Heart right ventricle (tissue), 16 donors: ENCODE measurements at regions not wholly inside any gene's neighbourhood (a gene's known extent, or its start where the extent isn't known, plus 50 kb on each side); places are given as distances from the start of the nearest gene placed in this dataset.

ENCODE experiments used
- ATAC-seq, 8 donors: fragments of 200-7000 bp; cut with Tn5 transposase; one replicate each; pipeline ENCODE4 v1.9.1; 2020; ENCODE audit warnings: mild to moderate bottlenecking in 8 of 8, moderate library complexity in 8 of 8, moderate number of reproducible peaks in 1 of 8
- DNase-seq, 2 donors: peaks; one replicate each; pipeline ENCODE4 v3.0.0-alpha.2; 2020
- H3K27ac ChIP-seq, 10 donors: fragments of 200-600 bp; sonication (generic) in 2 of 10; one replicate each; pipeline versions ENCODE4 v1.5.0 to v1.8.0; 2020 to 2022; ENCODE audit warnings: mild to moderate bottlenecking in 3 of 10
- H3K27me3 ChIP-seq, 7 donors: fragments of 200-600 bp; one replicate each; pipeline ENCODE4 v1.8.0; 2021 to 2022; ENCODE audit warnings: mild to moderate bottlenecking in 2 of 7
- H3K36me3 ChIP-seq, 9 donors: fragments of 200-600 bp; sonication (generic) in 1 of 9; one replicate each; pipeline versions ENCODE4 v1.5.0 to v1.8.0; 2020 to 2022; ENCODE audit warnings: mild to moderate bottlenecking in 2 of 9
- H3K4me1 ChIP-seq, 9 donors: fragments of 200-600 bp; sonication (generic) in 1 of 9; one replicate each; pipeline versions ENCODE4 v1.5.0 to v1.8.0; 2020 to 2022; ENCODE audit warnings: mild to moderate bottlenecking in 4 of 9
- H3K4me3 ChIP-seq, 10 donors: fragments of 200-600 bp; sonication (generic) in 2 of 10; one replicate each; pipeline versions ENCODE4 v1.5.0 to v1.8.0; 2020 to 2022; ENCODE audit warnings: mild to moderate bottlenecking in 7 of 10, moderate library complexity in 2 of 10
- H3K9me3 ChIP-seq, 11 donors: fragments of 200-600 bp in 10 of 11; sonication (generic) in 2 of 11; one replicate each; pipeline versions ENCODE4 v1.5.0 to v1.8.0; 2013 to 2022; ENCODE audit warnings: mild to moderate bottlenecking in 2 of 11, control low read depth in 1 of 11, moderate library complexity in 1 of 11
- CTCF ChIP-seq, 9 donors: fragments of 200-600 bp; sonication (generic) in 2 of 9; IDR thresholded peaks; one replicate each; pipeline versions ENCODE4 v1.5.0 to v1.8.0; 2021 to 2022; ENCODE audit warnings: antibody characterized with exemption in 9 of 9, mild to moderate bottlenecking in 5 of 9, moderate library complexity in 1 of 9
- WGBS, 2 donors: extraction: QIAGEN DNeasy Blood & Tissue Kit; methylation state at CpG; one replicate each; pipeline ENCODE4 v1.1.7; 2013; ENCODE audit warnings: inconsistent platforms in 1 of 2; 5-methylcytosine and 5-hydroxymethylcytosine counted together
- intact Hi-C, 10 donors: fragments of 100-400 bp; cut with DNase I; formaldehyde crosslinking; loops; one replicate each; pipeline versions ENCODE4 v1.11.1 to v1.14.2; 2022
- donor health status: Arrhythmogenic right ventricular cardiomyopathy.
- donor health status: ischemic (EF 13 %, LVEDD 7.1; RV severe dilation, severe dysfunction).
- donor health status: healthy with polysubstance abuse.
- donor health status: DM: no; HTN: yes; CAD: no.
- donor health status: DM: no; HTN: no; CAD: no.
- donor health status: ischemic (EF 25% LVEDD 6.9; RV normal size, moderate dysfunction).
- donor health status: ischemic (EF 25% LVEDD 5.7; RV mildly dilated, moderate dysfunction).
- donor health status: healthy.
- donor health status: DM: yes; HTN: yes; CAD: no.
- donor health status: Ischemic cardiomyopathy.
- donor health status: ischemic (EF 35%, LVEDD 5.7; RV mildly dilated, moderate dysfunction).
- donor health status: nonischemic (EF 11% LVEDD 7.7; RV severe dilation, severe dysfunction).
- donor health status: DM: yes; HTN: yes; CAD: no.
- donor health status: PGD.
- donor health status: ischemic (EF 29% LVEDD 5.4; RV normal size, mild dysfunction).
- donor health status: nonischemic (EF 23%, LVEDD 6.1; RV moderate dilation, normal function).

GRCh38 chr6:91171754-91172462 is 585.0 kb upstream of the MAP3K7 start:
- H3K4me3 ChIP-seq: no peak overlapping the region
- WGBS, 2 donors: 74 to 76% methylated on average over 7 of the region's 7 CpGs
- DNase-seq: no peak
- H3K27me3 ChIP-seq: peaks cover 0 to 7% (median 0%) of the 10 kb centered on the region in 7 donors
- no peaks in the 10 kb centered on the region for H3K9me3 ChIP-seq
- intact Hi-C loops: no loop called here
- no peak for TF ChIP-seq CTCF (IDR thresholded peaks at IDR 0.05)
- H3K36me3 ChIP-seq: no peaks in the 10 kb centered on the region
- no peaks in the 10 kb centered on the region for H3K4me1 ChIP-seq
- no peak for ATAC-seq
- H3K27ac ChIP-seq: no peak overlapping the region

- no peak for ATAC-seq
- DNase-seq: no peak
- Histone ChIP-seq H3K36me3 (no peaks in the 10 kb centered on the region), H3K27me3 (peaks cover 0 to 12% (median 0%) of the 10 kb centered on the region in 7 donors), H3K27ac (no peak overlapping the region), H3K4me3 (no peak overlapping the region), H3K4me1 (no peaks in the 10 kb centered on the region), H3K9me3 (no peaks in the 10 kb centered on the region)
- 26 to 38% methylated on average over 3 of the region's 3 CpGs for WGBS, 2 donors
- TF ChIP-seq CTCF (IDR thresholded peaks at IDR 0.05): peak in 1 of 9 donors; percentile 12
- intact Hi-C loops: no loop called here
Observed at GRCh38 chr6:91167846-91168245, 581.0 kb upstream of the MAP3K7 start.

- peaks cover 0 to 12% (median 0%) of the 10 kb centered on the region in 7 donors for H3K27me3 ChIP-seq
- no peak overlapping the region for H3K27ac ChIP-seq
- no peaks in the 10 kb centered on the region for H3K36me3 ChIP-seq
- H3K4me1 ChIP-seq: no peaks in the 10 kb centered on the region
- ATAC-seq: no peak
- WGBS, 2 donors: 88% methylated on average over 11 of the region's 11 CpGs
- DNase-seq: no peak
- H3K4me3 ChIP-seq: no peak overlapping the region
- no peak for TF ChIP-seq CTCF (IDR thresholded peaks at IDR 0.05)
- intact Hi-C loops: no loop called here
- H3K9me3 ChIP-seq: no peaks in the 10 kb centered on the region
Observed at GRCh38 chr6:91166271-91167046, 579.6 kb upstream of the MAP3K7 start.

- H3K4me3 ChIP-seq: no peak overlapping the region
- DNase-seq (no peak), ATAC-seq (no peak)
- WGBS, 2 donors: 88 to 90% methylated on average over 7 of the region's 7 CpGs
- TF ChIP-seq CTCF (IDR thresholded peaks at IDR 0.05): no peak
- no peaks in the 10 kb centered on the region for H3K9me3 ChIP-seq
- intact Hi-C loops: no loop called here
- H3K4me1 ChIP-seq: no peaks in the 10 kb centered on the region
- no peaks in the 10 kb centered on the region for H3K36me3 ChIP-seq
- H3K27me3 ChIP-seq: peaks cover 0 to 12% (median 0%) of the 10 kb centered on the region in 7 donors
- no peak overlapping the region for H3K27ac ChIP-seq
Observed at GRCh38 chr6:91164105-91164504, 577.2 kb upstream of the MAP3K7 start.
